AG04449 (cell line): ENCODE measurements at regions not wholly inside any gene's neighbourhood (a gene's known extent, or its start where the extent isn't known, plus 50 kb on each side); places are given as distances from the start of the nearest gene placed in this dataset.

Experiments used
- CTCF ChIA-PET: fragments of 350-600 bp; formaldehyde crosslinking; extraction: SDS; loops from one replicate; lab custom pipeline; 2021; ENCODE audit warnings: antibody characterized with exemption; lab: Yijun Ruan, JAX
- POLR2A ChIA-PET: fragments of 400-600, 350-600 bp; formaldehyde crosslinking; extraction: SDS; loops from one replicate; lab custom pipeline; 2020; ENCODE audit warnings: antibody characterized with exemption, inconsistent platforms; lab: Yijun Ruan, JAX
- DNase-seq: peaks from one replicate; pipeline ENCODE4 v3.0.0-alpha.2; 2010; ENCODE audit warnings: low read depth, low spot score
- H3K4me3 ChIP-seq: 2 replicates; pipeline ENCODE4 v1.5.1; 2011; ENCODE audit warnings: low read depth, mild to moderate bottlenecking, control low read depth, low read length
- CTCF ChIP-seq: IDR thresholded peaks from one replicate; pipeline ENCODE4 v1.5.1; 2011; ENCODE audit warnings: mild to moderate bottlenecking, moderate library complexity, low read length, control low read depth, inconsistent platforms; ENCODE audit not compliant: insufficient read depth; ENCODE audit errors: missing control alignments

- ChIA-PET CTCF (no interaction called here), POLR2A (no interaction called here)
- no peak for TF ChIP-seq CTCF
- H3K4me3 ChIP-seq, result no peak overlapping the region
- DNase-seq, result no peak
These were observed 1001.3 kb upstream of the ADGRL2 start for GRCh38 chr1:80799457-80799856.

GRCh38 chr1:80779275-80779674 is 1021.5 kb upstream of the ADGRL2 start:
- TF ChIP-seq CTCF, result no peak
- no peak overlapping the region for H3K4me3 ChIP-seq
- no peak for DNase-seq
- ChIA-PET CTCF (no interaction called here), POLR2A (no interaction called here)

GRCh38 chr1:80778094-80778840 is 1022.5 kb upstream of the ADGRL2 start:
- CTCF ChIA-PET, result no interaction called here
- POLR2A ChIA-PET, result no interaction called here
- no peak for TF ChIP-seq CTCF
- DNase-seq, result no peak
- no peak overlapping the region for H3K4me3 ChIP-seq

- TF ChIP-seq CTCF, result no peak
- no peak for DNase-seq
- ChIA-PET POLR2A (no interaction called here), CTCF (no interaction called here)
- H3K4me3 ChIP-seq, result no peak overlapping the region
These were observed 1024.5 kb upstream of the ADGRL2 start for GRCh38 chr1:80776266-80776665.

GRCh38 chr1:80769208-80769750 is 1031.5 kb upstream of the ADGRL2 start:
- TF ChIP-seq CTCF, result no peak
- no peak overlapping the region for H3K4me3 ChIP-seq
- DNase-seq, result no peak
- ChIA-PET POLR2A (no interaction called here), CTCF (no interaction called here)

GRCh38 chr1:80767711-80768110 is 1033.0 kb upstream of the ADGRL2 start:
- no peak for DNase-seq
- no peak for TF ChIP-seq CTCF

More at GRCh38 chr1:80767711-80768110, 1033.0 kb upstream of the ADGRL2 start:
- no peak overlapping the region for H3K4me3 ChIP-seq
- ChIA-PET POLR2A (no interaction called here), CTCF (no interaction called here)
